HEK293 (cell line): ENCODE measurements at regions not wholly inside any gene's neighbourhood (a gene's known extent, or its start where the extent isn't known, plus 50 kb on each side); places are given as distances from the start of the nearest gene placed in this dataset.

Experiments
- CTCF ChIP-seq: fragments of 450-650 bp; formaldehyde crosslinking; IDR thresholded peaks from 2 replicates; pipeline ENCODE4 v1.5.1; 2016; ENCODE audit warnings: missing biosample characterization, missing genetic modification characterization
- ZFP3 ChIP-seq: fragments of 450-650 bp; formaldehyde crosslinking; IDR thresholded peaks from 2 replicates; pipeline ENCODE4 v1.5.1; 2016; ENCODE audit warnings: low read depth, missing biosample characterization, missing genetic modification characterization
- ZNF114 ChIP-seq: fragments of 450-650 bp; formaldehyde crosslinking; IDR thresholded peaks from 2 replicates; pipeline ENCODE4 v1.5.0; 2017; ENCODE audit warnings: missing biosample characterization, missing genetic modification characterization
- ZNF146 ChIP-seq: fragments of 450-650 bp; formaldehyde crosslinking; IDR thresholded peaks from 2 replicates; pipeline ENCODE4 v1.5.1; 2016; ENCODE audit warnings: missing biosample characterization, missing genetic modification characterization
- ZNF214 ChIP-seq: fragments of 450-650 bp; formaldehyde crosslinking; IDR thresholded peaks from 2 replicates; pipeline ENCODE4 v1.5.1; 2017; ENCODE audit warnings: missing biosample characterization, mild to moderate bottlenecking, missing genetic modification characterization, borderline replicate concordance
- ZNF521 ChIP-seq: fragments of 450-650 bp; formaldehyde crosslinking; IDR thresholded peaks from 2 replicates; pipeline ENCODE4 v1.5.1; 2017; ENCODE audit warnings: missing biosample characterization, mild to moderate bottlenecking, missing genetic modification characterization

DNA sequence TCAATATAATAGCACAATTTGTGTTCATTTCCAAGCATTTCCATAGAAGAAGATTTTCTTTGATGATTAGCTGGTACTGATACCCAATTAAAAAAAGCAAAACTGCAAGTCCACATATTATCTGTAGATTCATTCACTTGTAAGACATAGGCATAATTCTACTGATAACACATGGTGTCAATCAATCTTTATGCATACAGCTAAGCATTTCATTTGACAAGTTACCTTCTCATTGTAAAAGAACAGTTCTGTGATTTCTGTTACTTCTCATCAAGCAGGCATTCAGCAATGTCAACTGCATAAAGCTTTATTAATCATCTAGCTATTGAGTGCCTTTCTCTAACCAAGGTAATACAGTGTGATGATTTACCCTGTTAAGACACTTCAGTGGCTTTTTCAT, 672.0 kb downstream of the PLOD2 start:
- TF ChIP-seq ZNF114, result no peak
- no peak for TF ChIP-seq CTCF (tag by site-specific recombination)
- no peak for TF ChIP-seq ZNF214 (tag by site-specific recombination)
- TF ChIP-seq ZNF521, result no peak
- no peak for TF ChIP-seq ZNF146 (tag by site-specific recombination)
- TF ChIP-seq ZFP3 (tag by site-specific recombination), result no peak
